Stimulated activated CD8-positive, alpha-beta memory T cell treated with anti-CD3 and anti-CD28 coated beads, Interleukin-12 subunit alpha, Interleukin-12 subunit beta, amount 100 ng/mL, for 1 hour (primary cell): ENCODE measurements at regions not wholly inside any gene's neighbourhood (a gene's known extent, or its start where the extent isn't known, plus 50 kb on each side); places are given as distances from the start of the nearest gene placed in this dataset.
"Not testable (repeated sequence)": the region's sequence is repeated elsewhere in the genome, so short reads cannot be mapped to it uniquely, and the experiment has no call there.

Experiments used
- DNase-seq: peaks from one replicate; pipeline ENCODE4 v3.0.0-alpha.2; 2020; ENCODE audit warnings: low read depth

DNA sequence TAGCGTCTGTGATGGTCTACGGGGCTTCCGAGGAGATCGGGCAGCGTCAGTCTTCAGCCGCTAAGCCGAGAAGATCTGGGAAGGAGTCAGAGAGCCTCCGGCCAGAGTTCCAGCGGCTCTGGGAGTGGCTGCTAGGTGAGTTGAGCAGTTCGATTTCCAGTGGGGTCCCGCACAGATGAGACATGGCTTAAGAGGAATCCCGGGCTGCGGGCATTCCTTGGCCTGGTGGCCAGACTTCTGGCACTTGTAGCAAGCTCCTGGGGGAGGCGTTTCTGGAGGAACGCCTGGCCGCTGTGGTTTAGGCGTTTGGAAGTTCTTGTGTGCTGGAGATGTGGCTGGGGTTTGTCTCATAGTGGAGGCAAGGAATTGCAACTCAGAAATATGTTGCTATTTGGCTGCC lies 915.3 kb upstream of the CRIM1 start:
- not testable (repeated sequence) for DNase-seq

DNA sequence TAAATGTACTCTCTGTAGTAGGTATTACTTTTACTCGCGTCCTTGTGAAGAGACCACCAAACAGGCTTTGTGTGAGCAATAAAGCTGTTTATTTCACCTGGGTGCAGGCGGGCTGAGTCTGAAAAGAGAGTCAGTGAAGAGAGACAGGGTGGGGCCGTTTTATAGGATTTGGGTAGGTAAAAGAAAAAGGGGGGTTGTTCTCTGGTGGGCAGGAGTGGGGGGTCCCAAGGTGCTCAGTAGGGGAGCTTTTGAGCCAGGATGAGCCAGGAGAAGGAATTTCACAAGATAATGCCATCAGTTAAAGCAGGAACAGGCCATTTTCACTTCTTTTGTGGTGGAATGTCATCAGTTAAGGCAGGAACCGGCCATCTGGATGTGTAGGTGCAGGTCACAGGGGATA lies 918.7 kb upstream of the CRIM1 start:
- not testable (repeated sequence) for DNase-seq

DNA sequence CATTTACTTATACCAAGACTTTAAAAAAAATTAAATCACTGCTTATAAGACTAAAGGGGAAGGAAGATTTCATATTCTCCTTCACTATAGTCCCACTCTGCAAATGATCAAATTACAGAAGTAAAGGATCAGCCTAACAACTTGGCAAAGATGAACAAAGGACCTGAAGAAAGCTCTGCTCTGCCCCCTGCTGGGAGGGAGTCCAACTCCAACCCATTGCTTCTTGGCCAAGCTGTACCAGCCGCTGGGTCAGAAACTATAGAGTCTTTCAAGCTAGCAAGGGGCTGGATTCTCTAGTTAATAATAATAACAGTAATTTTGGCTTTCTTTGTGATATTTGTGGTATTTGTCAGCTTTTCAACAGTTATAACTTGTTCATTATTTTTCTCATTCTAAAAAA lies 927.0 kb upstream of the CRIM1 start:
- DNase-seq, result no peak

DNA sequence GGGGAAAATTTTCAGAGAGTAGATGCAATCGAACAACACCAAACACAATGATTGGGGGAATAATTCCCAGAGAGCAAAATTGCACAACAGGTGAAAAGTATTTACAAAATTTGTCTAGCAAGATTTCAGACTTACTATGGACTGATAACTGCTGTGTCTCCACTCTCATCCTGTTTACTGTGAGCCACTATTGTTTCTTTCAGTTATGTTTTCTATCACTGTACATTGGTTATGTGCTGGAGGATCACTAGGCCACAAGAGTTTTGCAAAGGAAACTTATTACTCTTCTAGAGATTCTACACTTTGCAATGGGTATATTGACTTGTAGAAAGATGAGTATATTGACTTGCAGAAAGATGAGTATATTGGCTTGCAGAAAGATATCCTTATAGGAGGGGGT lies 934.1 kb upstream of the CRIM1 start:
- no peak for DNase-seq

DNA sequence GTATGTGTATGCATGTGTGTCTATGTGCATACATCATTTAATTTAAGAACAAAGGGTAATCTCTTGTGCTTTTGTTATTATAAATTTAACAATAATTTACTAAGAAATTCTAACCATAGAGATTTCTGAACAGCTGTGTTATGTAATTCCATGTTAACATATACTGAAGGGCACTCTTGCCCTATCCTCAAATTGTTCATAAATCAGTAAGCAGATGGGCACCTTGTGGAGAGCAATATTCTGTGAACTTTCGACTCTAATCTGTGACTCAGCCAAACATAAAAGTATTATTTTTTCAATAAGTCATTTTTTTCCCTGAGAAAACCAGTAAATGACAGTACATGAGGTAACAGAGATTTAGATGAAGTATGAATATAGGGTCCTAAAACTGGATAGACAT lies 938.3 kb upstream of the CRIM1 start:
- DNase-seq, result no peak

DNA sequence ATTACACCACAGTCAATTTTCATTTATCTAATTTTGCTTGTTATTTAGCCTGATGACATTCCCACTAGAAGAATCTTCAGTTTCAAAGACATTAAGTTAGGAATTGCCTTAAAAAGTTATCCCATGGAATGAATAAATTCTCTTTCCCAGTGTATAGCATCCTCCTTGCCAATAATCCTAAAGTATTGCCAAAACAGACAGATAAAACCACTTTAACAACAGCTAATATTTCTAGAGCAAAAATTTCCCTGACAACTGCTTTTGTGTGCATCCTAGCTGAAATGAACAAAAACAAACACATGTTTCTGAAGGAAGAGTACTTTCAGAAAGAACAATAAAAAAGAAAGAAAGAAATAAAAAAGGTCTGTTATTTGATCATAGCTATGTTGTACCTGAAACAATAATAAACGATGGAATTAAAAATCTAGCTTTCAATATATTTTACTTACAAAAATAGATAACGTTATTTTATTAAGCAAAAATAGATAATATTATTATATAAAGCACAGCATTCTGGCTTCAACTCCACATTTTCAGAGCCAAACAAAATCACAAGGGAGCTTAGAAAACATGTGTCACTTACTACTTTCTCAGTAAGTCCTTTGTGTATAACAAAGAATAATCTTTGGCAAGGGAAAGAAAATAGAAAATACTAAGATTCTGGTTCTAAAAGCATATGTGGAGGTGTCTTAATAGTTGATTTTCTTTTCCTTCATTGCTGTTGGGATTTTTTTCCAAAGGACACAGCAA lies 939.0 kb upstream of the CRIM1 start:
- DNase-seq, result no peak

DNA sequence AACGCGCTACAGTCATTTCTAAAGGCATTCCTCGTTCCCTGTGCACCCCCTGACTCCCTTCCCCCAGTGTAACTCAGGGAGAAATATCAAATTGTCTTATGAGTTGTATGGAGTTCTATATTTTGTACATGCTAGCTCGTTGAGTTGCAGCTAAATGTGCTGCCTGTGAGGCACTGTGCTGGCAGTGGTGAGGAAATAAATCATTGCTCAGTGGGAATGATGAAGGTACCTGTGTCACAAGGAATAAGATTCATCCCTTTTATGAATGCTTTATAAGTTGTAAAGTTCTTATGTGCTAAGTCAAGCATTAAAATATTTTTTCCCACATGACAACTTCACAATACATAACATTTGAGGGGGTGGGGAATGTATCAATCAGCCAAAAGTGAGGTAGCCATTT lies 939.6 kb upstream of the CRIM1 start:
- no peak for DNase-seq

DNA sequence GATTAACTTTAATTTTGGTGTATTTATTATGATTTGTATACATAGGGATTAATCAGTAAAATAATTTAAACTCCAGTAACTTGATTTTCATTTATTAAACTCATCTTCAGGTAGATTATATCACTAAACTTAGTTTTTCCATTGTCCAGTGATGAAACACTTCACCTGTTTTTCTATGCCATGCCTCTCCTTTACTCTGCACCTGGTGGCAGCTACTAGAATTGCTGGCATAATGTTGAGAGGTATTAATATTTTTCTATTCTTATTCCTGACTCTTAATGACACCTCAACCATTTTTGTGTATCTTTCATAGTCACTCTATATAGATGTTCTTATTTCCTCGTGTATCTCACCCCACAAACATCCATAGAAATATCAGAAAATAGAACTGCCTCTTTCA lies 940.3 kb upstream of the CRIM1 start:
- no peak for DNase-seq

DNA sequence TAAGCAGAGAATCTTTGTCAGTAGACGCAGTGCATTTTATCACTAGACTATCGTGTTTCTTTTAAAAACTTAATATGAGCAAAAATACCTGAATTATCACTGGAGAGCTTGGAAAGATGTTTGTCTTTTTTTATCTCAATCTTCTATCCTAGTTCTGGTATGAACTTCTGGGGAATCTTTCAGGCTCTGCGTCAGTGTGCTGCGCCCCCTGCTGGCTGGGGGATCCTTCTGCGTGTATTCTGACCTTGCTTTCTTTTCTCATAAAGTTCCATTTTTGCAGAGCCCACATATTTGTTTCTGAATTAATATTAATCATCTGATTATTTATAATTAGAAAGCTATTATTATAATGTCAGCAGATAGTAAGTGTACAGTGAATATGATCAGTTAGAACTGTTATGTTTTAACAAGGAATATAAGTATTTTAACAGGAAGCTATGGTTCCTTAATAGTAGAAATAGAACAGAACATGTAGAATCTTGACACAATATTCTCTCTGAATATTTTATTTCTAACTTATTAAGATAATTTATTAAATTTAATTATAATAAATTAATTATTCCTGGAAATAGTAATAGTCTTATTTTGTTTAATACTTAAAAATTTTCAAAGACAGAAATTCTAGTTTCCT lies 945.0 kb upstream of the CRIM1 start:
- no peak for DNase-seq

DNA sequence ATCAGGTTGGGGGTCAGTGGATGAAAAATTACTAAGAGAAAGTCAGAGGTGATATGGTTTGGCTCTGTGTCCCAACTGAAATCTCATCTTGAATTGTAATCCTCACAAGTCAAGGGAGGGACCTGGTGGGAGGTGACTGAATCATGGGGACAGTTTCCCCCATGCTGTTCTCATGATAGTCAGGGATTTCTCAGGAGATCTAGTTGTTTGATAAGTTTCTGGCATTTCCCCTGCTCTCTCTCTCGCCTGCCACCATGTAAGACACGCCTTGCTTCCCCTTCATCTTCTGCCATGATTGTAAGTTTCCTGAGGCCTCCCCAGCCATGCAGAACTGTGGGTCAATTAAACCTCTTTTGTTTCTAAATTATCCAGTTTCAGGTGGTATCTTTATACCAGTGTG lies 945.8 kb upstream of the CRIM1 start:
- no peak for DNase-seq

DNA sequence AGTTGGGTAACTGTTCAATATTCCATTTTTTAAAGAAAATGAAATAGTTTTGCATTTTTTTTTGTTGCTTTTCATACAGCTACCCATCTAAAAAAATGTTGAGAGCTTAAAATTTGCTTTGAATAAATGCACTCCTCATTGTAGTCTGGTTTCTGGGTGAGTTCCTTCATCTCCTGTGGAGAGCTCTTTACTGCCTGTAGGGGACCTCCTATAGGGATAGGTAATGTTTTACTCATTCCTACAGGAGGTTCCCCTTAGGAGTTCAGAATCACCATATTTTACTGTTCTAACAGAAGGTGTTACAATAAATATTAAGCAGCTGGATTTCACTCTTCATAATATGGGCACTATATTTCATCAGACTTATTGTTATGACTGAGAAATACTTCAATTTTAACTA lies 947.3 kb upstream of the CRIM1 start:
- no peak for DNase-seq

DNA sequence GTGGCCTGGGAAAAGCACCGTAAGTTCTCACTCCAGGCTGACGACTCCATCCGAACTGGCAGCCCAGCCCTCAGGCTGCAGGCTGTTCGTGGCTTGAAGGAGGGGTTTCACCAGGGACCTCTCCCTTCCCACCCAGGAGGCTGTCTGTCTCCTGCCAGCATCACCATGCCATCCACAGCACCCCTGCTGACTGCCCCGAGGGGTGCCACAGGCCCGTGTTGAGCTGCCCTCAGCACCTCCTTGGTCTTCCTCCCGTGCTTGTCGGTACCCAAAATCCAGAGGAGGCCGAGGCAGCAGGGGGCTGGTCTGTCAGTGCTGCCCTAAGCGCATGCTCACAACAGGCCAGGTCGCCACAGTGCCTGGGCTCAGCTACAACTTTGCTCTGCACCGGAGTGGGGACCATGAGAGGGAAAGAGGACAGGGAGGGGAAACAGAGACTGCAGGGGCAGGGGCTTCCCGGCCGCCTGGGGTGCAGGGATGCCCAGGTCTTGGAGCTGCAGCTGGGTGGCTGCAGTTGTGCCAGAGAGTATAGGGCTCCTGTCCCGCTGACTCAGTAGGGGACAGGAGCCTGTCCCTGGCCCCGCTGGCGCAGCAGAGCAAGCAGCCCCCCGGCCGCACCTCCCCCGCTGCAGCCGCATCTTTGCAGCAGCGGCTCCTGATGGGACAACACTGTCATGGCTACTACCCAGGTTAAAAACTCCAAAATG lies 963.7 kb upstream of the CRIM1 start:
- DNase-seq, result no peak

DNA sequence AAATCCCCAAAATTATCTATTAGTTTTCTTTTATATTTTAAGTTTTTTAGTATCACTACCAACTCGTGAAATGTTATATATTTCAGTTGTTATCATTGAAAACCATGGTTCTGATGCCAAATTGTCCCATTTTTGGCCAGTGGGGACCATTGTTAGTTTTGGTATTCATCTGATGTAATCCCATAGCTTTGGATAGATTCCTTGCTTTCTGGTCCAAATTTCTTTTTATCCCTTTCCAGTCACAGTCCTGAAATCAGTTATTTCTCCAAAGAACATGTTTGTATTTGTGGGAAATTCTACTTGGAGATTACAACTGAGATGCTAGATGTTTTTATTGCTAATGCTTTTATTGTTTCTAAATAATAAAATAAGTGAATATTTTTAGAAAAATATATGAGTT lies 976.8 kb upstream of the CRIM1 start:
- DNase-seq, result no peak

DNA sequence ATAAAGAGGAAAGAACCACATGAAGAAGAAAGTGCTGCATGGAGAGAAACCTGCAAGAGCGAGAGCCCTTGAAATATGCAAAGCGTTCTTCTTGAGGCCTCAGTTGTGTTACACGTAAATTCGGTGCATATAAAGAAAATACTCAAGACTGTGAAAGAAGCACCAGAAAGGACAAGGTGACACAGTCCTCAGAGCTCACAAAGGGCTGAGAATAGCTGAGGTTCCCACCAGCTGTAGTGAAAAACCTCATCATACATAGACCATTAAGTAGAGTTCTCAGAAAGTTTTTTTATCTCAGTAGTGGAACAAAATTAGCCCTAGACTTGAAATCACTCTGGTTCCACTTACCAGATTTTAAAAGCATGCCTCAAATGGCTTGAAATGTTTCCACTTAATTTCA lies 980.7 kb upstream of the CRIM1 start:
- no peak for DNase-seq

DNA sequence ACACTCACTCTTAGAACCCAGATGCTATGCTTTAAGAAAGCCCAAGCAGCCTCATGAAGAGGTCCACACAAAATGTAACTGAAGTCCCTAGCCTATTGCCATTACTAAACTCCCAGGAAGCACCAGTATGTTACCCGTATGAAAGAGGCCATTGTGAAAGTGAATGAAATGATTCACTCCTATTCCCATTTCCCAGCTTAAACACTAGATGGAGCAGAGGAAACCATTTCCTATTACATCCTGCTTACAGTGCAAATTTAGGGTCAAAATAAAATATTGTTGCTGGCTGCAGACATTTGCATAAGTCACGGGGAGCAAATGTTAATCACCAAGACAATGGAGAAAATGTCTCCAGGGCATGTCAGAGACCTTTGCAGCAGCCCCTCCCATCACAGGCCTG lies 989.7 kb upstream of the CRIM1 start:
- DNase-seq, result no peak

DNA sequence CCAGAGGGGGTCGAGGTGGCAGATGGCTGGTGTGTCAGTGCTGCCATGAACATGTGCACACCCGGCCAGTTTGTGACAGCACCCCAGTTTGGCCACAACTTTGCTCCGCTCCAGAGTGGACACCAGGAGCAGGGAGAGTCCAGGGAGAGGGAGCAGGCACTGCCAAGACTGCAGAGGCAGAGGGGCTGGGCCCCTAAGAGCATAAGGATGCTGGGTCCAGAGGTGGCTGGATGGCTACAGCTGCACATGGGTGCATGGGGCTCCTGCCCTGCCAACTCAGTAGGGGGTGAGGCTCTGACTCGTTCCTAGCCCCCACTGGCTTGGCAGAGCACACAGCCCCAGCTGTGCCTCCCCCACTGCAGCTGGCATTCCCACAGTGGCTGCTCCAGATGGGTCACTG lies 999.2 kb upstream of the CRIM1 start:
- DNase-seq, result no peak

DNA sequence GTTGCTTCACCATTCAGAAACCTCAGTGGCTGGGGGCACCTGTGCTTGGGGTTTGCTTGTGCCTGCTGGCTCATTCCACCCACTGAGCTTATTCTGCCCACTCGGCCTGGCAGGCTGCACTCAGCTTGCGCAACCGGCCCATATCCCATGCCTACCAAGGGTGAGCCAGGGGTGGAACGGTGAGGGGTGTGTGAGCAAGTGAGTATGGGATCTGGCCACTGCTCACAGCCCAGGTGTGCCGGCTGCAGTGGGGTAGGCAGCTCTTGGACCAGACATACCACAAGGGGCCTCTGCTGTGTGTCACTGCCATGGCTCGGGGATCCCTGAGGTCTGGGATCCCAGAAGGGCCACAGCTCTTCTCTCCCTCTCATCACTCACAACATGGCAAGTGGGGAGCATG lies 1000.5 kb upstream of the CRIM1 start:
- DNase-seq, result no peak

DNA sequence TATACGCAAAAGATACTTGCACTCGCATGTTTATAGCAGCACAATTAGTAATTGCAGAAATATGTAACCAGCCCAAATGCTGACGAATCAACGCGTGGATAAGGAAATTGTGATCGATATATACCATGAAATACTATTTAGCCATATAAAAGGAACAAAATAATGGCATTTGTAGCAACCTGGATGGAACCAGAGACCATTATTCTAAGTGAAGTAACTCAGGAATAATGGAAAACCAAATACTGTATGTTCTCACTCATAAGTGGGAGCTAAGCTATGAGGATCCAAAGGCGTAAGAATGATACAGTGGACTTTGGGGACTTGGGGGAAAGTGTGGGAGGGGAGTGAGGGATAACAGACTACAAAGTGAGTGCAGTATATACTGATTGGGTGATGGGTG lies 1008.0 kb upstream of the CRIM1 start:
- DNase-seq, result no peak

DNA sequence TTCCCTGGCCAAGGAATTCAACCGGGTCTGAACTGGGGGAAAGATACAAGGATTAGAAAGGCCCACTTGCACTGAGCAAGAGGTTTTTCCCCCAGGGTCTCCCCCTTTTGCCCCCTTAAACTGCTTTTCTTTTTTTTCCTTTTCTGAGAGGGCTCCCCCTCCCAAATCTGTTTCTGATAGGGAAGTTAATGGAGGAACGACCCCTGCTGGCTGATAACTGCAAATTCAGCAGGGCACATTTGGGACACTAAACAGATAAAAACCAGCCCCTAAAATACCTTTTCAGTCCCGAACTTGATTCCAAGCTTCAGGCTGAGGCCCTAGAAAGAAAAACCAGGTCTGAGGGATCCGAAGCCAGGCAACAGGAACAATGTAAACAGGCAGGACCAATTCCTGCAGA lies 1012.4 kb upstream of the CRIM1 start:
- DNase-seq, result no peak

DNA sequence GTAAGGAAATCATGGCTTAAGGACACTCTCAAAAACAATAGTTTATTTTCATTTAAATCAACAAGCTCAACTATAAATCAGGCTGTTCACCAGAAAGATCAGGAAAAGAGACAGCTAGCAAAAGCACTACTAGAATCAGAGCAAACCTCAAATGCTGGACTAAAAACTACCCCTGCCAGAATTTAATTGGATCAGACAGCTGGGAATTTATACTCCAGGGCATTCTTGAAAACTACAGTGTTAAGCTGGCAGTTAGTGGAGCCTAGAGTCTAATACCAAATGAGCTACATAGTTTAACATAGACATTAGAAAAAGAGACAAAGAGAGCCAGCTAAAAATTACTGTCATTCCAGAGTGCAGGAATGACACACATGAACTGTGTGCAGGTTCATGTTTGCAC lies 1016.4 kb upstream of the CRIM1 start:
- DNase-seq, result no peak

DNA sequence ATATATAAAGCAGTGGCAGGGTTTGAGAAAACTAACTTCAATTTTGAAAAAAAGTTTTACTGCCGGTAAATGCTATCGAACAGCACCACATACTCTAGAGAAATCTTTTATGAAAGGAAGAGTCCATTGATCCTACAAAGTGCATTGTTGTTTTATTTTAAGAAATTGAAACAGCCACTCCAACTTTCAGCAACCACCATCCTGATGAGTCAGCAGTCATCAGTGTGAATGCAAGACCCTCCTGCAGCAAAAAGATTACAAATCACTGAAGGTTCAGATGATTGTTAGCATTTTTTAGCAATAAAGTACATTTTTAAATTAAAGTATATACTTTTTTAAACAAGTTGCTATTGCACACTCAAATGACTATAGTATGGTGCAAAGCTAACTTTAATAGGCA lies 1017.7 kb upstream of the CRIM1 start:
- DNase-seq, result no peak

DNA sequence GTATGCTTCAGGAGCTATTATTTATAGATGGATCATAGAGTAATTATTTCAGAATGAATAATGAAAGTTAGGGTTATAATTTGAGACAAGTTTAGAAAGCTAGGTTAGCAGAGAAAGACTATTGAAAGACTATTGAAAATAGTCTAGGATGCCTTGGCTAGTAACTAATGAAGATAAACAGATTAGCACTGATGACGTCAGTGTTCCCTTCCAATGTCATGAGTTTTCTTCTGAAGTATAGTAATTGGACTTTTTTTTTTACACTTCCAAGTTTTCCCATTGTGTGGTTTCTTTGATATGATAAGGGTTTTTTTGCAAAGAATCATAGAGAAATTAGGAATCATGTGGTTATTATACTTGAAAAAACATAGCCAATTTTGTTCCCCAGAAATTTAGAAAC lies 1041.5 kb upstream of the CRIM1 start:
- DNase-seq, result no peak

DNA sequence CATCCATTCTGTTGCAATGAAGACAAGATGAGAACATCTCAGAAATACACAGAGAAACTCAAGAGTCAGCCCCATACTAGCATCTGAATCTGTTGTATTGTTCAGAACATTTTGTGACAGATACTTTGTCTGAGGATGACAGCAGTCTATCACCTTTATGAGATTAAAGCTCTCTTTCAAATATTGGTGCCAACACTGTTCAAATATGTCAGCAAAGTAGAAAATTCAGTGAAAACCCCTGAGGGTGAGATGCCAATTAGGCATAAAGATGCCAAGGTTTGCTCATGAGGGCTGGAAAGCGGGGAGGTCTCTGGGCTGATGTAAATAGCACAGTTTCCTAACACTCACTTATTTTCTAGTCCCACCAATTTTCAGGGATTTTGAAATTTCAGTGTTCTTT lies 1054.2 kb upstream of the CRIM1 start:
- DNase-seq, result no peak

DNA sequence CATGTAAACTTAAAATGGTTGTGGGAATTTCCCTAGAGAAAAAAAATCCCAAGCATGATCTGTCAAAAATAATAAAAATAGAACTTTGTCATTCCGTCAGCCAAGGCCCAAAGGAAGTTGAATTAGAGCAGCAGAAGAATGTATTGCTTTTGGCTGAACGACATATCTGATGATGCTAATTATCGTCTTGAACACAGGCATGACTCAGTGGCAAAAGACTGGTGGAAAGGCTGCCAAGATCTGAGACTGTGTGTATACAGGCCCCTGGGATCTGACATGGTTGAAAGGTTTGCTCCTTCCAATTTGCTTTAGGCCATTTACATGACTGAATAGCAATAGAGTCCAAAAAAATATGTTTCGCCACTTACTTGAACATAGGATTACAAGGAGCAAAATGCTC lies 1057.1 kb upstream of the CRIM1 start:
- DNase-seq, result no peak
